LHCN-M2 (cell line): ENCODE measurements at regions not wholly inside any gene's neighbourhood (a gene's known extent, or its start where the extent isn't known, plus 50 kb on each side); places are given as distances from the start of the nearest gene placed in this dataset.
"Not testable (repeated sequence)": the region's sequence is repeated elsewhere in the genome, so short reads cannot be mapped to it uniquely, and the experiment has no call there.

Source experiments
- DNase-seq: peaks from one replicate; pipeline ENCODE4 v3.0.0-alpha.2; 2012; ENCODE audit warnings: low read depth

DNA sequence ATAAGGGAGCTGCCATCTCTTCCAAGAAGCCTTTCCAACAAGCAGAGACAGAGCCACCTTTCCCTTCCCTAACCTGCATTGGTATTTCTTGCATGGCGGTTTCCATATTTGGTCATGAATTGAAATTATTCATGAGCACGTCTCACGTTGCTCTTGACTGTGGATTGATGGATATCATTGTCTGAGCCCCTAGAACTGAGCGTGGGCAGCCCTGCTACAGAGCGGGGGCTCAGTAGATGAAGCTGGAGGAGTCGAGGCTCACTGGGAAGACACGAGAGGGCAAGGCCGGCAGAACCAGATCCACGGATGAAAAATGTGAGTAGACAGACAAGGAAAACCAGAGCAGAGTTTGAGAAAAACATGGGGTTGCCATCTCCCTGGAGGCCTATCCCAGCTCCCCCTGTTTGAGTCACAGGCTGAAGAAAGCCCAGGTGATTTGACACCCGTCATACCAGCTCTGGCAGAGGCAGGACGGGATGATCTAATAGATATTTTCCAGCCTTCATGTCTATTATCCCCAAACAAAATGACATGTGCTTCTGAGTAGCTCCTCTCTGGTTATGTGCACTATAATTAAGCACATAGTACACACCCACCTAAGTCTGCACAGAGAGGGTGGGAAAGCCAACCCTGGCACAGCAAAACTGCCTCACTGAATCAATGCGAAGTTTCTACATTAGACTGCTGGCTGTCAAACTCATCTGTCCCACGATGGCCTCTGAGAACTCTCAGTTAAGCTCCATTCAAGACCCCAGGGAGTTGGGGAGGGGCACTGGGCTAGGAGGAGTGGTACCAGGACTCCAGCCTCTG is 363.5 kb upstream of the KLHL29 start:
- no peak for DNase-seq

DNA sequence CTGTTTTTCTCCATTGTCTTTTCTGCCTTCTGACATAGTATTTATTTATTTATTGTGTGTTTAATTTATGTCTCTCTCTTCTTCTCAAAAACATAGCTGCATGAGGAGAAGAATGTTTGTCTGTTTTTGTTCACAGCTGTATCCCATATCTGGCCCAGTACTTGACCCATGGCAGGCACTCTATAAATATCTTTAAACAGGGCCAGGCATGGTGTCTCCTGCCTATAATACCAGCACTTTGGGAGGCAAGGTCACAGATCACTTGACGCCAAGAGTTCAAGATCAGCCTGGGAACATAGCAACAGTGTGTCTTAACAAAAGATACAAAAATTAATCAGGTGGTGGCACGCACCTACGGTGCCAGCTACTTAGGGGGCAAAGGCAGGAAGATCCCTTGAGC is 361.3 kb upstream of the KLHL29 start:
- no peak for DNase-seq

DNA sequence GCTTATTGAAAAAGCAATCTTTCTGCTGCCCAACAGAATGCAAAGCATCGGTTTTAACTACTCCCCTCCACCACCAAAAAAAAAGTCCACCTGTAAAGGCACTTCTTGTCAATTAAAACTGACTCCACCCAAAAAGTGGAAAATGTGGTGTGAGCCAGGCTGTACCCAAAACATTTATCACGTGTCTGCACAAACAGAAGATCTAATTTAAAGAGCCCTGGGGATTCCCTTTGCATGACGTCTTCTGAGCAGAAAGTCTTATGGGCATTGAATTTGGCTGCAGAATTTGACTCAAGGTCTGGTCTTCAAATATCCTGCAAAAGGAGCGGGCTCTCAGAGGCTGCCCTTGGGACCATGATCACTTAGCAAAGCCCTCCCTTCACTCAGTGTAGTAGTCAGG is 358.3 kb upstream of the KLHL29 start:
- DNase-seq = no peak

DNA sequence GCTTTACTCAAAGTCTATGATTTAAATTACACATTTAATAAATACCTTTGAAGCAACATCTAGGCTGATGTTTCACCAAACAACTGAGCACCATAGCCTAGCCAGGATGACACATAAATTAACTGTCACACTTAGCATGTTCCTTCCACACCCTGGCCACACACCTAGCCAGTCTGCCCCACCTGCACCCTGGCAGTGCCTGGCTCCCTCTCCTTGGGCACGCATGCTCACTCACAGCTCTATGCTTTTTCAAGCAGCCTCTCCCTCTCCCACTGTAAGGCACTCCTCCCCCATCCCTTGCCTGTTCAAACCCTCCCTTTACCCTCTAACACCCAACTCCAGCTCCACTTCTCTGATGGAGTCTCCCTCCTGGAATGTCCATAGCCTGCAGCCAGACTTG is 357.6 kb upstream of the KLHL29 start:
- no peak for DNase-seq

DNA sequence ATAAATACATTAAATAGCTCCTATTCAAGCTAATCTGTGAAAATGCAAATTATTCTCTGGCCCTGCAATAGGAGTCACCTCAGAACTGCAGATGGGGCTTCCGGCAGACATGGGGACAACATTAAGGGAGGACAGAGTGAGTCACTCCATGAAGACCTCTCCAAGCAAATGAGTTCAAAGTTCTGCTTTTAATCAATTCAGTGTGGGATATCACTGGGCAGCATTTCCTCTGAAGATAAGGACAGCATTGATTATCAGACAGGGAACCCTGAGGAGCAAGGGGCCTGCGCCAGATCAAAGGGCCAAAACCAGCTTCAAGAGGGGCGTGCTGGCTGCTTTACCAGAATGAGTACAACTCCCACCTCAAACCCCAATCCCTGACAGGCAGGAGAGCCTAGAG is 356.9 kb upstream of the KLHL29 start:
- DNase-seq = no peak

DNA sequence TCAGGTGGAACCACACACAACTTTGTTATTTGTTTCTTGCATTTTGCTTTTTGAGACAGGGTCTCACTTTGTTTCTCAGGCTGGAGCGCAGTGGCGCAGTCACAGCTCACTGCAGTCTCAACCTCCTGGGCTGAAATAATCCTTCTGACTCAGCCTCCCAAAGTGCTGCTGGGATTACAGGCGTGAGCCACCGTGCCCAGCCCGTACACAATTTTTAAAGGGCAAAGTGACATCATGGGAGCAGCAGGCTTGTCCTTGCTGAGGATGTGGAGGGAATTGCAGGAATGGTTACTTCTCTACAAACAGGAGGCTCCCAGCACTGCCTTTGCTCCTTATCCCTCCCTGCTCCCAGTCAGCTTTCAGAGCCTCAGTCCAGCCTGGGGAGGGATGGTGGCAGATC is 355.9 kb upstream of the KLHL29 start:
- DNase-seq = no peak

DNA sequence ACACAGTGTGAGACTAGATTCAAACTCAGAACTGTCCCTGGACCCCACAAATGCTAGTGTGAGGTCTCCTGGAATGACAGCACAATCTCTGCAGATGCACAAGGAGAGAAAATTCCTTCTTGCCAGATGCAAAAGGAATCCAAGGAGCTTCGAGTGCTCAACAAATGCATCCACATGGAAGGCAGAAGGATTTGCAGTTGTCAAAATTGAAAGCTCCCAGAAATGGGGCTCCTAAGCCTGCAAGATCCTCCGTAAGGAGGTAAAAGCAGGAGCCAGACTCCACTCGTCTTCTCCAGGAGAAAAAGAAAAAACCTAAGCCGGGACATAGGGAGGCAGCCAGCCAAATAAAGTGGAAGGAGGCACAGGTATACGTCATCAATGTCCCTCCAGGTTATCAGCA is 355.0 kb upstream of the KLHL29 start:
- no peak for DNase-seq

DNA sequence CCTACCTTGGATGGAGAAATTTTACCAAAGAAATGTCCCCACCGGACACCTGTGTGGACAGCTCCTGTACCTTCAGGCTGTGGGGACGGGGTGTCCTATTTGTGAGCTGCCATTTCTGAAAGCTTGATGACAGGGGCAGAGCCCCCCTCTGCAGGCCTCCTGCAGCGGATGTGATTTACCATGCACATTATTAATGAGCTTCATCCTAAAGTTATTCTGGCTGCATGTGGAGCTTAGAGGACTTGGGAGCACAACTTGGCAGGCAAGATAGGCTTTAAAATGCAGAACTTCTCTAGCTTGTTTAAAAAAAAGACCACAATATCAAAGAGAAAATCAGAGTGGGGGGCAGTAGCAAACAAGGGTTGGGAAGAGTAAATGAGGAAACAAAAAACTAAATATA is 350.0 kb upstream of the KLHL29 start:
- DNase-seq = no peak

DNA sequence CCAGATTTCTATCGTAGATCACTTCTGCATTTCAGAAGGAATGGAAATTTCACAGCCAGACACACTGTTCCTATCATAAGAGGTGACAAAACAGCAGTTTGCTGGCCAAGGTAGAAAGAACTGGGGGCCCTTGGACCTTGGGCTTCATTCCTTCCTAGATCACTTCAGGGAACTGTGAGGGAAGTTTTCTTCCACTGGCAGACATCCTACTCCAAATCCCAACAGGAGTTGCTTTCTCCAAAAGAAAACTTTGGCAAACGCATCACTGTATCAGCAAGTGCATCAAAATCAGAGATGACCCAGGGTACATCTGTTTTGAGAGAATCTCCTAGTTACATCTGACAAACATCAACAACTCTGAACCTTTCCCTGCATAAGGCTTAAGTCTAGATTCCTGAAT is 348.4 kb upstream of the KLHL29 start:
- no peak for DNase-seq

DNA sequence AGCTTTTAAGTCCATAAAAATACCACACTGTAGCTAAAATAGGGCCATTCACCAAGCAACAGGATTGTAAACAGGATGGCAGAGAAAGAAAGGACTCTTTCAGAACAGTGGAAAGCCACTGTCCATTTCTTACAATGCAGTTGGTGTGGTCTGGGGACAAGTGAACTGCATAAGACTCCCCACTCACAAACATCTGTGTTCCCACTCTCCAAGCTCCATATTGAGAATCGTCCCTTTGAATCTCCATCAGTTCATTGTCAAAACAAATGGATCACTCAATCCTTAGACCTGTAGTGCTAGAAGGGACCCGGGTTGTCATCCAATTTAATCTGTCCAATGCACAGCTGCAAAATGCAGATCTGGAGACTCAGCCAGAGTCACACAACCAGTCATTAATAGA is 347.4 kb upstream of the KLHL29 start:
- DNase-seq = no peak

DNA sequence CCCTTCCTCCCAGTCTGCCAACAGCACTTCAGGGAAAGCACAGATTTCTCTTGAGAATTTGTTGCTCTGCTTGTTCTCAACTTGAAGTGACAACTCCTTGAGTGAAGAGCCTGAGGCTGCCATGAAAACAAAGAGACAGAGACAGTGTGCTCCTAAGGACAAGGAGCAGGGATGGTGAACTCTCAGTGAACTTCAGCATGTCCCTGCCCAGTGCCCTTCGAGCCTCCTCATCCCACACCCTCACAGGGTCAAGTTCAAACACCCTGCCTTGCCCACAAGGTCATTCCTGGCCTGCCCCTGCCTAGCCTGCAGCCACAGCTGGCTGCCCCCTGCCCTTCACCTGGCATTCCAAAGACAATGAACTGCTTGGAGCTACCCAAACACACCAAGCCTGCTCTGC is 343.5 kb upstream of the KLHL29 start:
- DNase-seq = no peak

DNA sequence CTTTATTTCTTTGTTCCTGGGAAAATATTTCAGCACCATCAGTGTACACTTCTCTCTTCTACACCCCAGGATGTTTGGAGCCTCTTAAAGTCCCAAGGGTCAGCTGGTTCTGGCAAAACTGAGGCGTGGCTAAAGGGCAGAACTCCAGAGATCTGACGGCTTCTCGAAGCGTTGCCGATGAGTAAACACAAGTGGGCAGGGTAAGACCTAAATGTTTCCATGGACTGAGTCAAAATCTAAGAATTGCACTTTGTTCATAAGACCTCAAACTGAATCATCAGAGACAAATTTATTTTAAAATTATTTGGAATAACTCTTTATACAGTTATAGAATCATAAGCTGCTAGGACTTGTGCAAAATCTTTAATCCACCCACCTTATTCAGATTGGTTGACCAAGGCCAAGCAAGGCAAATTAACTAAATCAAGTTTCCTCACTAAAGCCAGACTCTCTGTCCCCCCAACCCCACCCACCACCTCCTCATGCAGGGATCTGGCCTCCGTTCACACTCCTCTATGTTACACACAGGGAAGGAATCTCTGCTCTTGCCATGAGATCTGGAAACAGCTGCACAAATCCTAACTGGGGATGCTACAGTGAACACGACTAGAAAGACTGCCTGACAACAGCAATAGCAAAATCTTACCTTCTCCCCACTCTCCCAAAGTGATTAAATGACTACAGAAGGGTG is 342.6 kb upstream of the KLHL29 start:
- DNase-seq = no peak

DNA sequence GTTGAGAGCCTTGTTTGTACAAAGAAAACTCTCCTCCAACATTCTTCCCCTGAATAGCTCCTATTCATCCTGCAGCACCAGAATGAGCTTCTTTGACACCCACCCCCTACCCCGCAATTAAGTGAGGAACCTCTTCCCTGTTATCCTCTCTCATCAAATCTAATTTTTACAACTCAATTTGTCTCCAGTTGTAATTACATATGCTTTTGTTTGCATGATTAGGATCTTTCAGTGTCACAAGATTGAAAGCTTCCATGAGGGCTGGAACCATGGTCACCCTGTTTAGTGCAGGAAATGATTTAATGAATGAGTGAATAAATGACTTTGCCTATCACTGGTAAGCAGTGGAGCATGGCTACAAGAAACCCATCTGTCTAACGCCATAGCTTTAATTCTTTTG is 334.6 kb upstream of the KLHL29 start:
- no peak for DNase-seq

DNA sequence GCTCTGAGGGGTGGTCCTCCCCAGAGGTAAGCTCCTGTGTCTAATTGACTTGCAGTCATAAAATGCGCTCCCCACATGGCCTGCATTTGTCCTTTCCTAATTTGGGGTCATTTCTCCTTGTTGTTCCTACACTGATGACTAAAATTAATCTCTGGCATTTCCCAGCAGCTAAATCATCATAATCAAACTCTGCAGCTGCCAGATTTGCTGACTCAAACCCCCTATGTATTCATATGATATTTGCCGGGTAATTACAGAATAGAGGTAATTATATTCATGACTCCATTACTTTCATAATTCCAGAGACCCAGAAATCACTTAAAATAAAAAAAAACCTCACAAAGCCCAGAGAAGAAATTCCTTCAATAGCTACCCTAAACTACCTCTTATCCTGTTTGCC is 331.4 kb upstream of the KLHL29 start:
- DNase-seq = no peak

DNA sequence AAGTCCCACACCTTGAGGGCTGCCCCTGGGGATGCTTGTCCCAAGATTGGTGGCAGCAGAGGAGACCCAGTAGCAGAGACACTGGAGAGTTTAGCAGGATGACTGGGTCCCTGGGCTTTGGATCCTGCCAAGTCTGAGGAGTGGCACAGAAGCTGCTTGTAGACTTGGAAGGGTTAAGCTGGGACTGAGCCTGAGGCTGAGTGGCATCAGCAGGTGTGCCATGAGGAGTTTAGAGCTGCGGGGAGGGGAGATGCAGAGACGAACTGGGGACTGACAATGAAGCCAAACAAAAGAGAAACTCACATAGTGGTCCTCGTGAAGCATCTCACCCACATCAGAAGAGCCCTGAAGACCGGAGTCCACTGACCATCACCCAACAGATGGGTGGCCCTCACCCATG is 329.7 kb upstream of the KLHL29 start:
- no peak for DNase-seq

DNA sequence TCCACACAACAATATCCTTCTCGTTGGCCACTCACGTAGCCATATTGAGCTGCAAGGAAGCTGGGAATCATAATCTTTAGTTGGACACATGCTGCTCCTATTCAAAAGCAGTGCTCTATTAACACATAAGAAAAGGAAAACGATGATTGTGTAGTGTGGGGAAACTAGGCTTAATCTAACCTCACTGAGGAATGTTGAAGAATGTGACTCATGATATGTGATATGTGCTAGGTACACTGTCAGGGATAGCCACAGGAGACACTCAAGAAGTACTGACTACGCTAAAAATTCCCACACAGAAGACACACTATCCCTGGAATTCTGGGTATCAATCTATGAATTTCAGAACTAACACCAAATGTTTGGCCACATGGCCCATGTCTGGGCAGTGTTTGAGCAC is 328.1 kb upstream of the KLHL29 start:
- not testable (repeated sequence) for DNase-seq

DNA sequence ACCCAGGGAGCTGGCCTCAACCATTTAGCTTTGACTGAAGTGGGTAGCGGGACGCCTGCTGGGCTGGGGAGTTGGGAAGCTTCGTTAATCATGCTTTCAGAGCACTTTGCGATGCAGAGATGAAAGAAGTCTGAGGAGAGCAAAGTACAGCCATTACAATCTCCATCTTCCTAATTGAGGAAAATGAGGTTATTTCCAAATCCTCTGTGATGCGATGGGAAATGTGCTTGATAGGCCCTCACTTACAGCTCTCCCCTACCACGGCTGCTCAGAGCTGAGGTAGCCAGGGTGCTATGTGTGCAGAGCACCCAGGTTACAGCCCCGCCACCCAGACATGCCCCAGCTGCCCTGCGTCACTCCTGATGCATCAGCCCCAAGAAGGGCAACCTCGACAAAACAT is 326.5 kb upstream of the KLHL29 start:
- no peak for DNase-seq

DNA sequence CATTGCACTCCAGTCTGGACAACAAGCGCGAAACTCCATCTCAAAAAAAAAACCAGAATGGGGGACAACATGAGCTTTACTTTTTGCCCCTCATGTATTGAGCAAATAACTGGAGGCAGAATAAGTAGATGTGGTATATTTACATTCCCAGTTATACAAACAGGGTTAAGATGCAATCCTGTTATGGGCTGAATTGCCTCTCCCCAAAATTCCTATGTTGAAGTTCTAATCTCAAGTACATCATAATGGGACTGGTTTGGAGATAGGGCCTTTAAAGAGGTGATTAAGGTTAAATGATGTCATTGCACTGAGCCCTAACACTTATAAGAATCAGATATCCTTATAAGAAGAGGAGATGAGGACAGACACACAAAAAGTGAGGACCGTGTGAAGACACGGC is 319.8 kb upstream of the KLHL29 start:
- no peak for DNase-seq

DNA sequence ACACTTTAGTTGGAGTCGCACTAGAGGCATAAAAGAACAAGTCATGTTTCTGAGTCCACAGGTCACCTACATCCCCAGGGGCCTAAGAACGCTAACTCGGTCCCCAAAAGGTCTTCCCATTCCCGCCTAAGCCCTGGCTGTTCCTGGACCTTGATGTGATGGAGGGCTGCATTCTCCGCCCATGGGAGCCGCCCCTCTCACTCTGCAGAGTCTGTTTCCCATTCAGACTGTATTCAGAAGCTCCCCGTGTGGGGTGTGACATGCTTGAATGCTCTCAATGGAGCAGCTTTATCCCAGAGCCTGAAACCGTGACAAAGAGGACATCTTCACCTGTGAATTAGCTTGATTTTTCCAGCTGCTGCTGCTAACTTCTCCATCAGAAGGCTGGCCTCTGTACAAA is 319.0 kb upstream of the KLHL29 start:
- DNase-seq = no peak

DNA sequence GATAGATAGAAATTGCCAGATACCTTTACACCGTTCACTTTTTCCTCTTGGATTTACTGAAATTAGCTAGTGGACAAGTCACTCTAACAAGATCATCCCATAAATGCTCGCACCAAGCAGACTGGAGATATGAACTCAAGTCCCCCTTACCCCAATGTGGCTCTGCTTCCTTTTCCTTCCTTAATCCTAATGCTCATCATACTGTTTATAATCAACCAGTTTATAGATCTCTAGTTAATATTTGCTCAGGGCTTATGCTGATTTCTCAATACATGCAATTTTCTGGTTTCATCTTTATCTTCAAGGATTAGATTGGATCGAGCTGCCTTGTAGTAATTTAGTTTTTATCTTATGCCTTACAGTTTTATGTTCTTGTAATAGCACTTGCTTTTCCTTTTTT is 318.3 kb upstream of the KLHL29 start:
- no peak for DNase-seq

DNA sequence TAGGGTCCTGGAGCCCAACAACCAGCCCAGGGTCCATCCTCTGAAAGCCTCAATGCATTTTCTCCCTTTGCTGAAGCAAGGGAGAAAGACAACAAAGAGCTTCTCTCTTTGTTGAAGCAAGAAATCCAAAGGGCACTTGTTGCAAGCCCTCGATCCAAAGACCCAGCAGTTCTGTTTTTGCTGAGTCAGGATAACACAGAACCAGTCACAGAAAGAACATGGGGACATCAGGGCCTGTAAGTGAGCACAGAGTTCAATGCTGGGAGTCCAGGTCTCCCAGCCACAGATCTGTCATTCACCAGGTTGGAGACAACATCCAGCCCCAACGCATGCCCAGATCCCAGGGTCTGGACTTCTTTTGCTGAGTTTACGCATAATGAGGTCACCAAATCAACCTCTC is 315.8 kb upstream of the KLHL29 start:
- no peak for DNase-seq

DNA sequence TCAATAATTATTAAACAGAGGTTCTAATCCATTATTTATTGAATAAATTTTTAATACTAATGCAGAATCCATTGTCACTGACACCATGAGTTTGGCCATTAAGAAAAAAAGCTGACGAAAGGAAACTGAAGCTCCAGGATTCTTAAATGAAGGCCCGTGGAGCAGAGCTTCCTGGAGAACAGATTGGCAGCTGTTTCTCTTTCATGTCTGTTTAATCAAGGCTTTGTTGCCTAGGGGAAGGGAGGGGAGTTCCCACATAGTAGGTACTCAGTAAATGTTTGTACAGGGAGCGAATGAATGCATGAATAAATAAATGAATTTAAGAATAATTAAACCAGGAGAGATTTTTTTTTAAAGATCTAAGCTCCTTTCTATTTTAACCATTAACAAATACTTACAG is 315.1 kb upstream of the KLHL29 start:
- no peak for DNase-seq

DNA sequence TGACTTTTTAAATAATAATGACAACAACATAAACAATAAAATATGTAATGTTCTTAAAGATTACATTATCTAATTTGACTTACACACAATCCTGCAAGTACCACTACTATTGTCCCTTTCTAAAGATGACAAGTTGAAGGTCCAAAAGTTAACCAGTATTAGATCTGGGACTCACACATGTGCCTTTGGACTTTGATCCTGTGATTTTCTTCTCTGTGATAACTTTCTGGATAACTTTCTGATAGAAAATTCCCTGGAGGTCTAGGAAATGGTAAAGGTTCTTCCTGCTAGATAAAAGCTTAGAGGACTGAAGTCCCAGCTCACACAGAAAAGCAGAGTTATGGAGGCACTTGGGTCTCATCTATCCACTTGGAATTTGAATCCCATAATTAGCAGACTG is 311.9 kb upstream of the KLHL29 start:
- DNase-seq = no peak

DNA sequence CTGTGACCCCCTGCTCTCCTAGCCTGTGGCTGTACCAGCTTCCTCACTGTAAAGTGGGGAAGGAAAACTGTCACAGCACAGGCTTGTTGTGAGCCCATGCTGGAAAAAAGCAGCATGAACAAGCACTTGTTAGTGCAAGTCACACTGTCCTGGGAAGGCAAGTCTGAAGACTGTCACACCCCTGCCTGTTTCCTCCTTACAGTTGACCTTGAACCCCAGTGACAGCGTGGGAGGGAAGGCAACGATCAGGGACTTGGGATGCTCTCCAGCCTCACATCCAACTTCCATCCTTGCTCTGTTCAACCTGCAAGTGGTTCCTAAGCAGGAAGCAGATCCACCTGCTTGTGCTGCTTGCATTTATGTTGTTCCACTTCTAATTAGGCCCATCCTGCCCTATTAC is 311.3 kb upstream of the KLHL29 start:
- DNase-seq = no peak
